Erythroblast (primary cell): ENCODE measurements at regions not wholly inside any gene's neighbourhood (a gene's known extent, or its start where the extent isn't known, plus 50 kb on each side); places are given as distances from the start of the nearest gene placed in this dataset.

Experiments
- DNase-seq, 2 experiments: peaks; one replicate each; lab custom pipeline; 2025; lab: John Stamatoyannopoulos, UW
- GATA1 ChIP-seq: IDR thresholded peaks from 2 replicates; pipeline ENCODE4 v1.6.1; 2011; ENCODE audit warnings: low read depth, mild to moderate bottlenecking, control low read depth, low read length, moderate library complexity
- POLR2A ChIP-seq: IDR thresholded peaks from 2 replicates; pipeline ENCODE4 v1.6.1; 2011; ENCODE audit warnings: mild to moderate bottlenecking, low read length

DNA sequence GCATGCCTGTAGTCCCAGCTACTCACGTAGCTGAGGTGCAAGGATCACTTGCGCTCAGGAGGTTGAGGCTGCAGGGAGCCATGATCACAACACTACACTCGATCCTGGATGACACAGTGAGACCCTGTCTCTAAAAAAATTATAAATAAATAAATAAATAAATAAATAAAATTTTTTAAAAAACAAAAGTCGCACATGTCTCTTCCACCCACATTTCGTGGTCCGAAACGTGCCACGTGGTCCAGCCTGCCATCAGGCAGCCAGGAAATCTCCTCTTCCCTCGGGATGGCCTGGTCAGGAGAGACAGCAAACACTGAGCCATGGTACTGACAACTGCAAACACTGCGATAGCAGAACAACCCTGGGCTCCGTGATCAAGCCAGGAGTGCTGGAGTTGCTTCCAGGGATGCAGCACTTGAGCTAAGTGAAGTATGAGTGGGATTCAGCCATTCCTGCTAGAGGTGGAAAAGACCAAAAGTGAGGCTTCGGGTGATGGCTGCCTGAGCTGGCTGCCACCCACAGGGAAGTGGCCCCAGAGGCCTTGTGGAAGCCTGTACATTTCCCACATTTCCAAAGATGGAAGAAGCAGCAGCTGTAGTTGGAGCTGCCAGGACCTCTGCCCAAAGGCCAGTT lies 193.1 kb downstream of the SMAD2 start:
- no peak for TF ChIP-seq POLR2A
- no peak for TF ChIP-seq GATA1
- DNase-seq, result no peak

DNA sequence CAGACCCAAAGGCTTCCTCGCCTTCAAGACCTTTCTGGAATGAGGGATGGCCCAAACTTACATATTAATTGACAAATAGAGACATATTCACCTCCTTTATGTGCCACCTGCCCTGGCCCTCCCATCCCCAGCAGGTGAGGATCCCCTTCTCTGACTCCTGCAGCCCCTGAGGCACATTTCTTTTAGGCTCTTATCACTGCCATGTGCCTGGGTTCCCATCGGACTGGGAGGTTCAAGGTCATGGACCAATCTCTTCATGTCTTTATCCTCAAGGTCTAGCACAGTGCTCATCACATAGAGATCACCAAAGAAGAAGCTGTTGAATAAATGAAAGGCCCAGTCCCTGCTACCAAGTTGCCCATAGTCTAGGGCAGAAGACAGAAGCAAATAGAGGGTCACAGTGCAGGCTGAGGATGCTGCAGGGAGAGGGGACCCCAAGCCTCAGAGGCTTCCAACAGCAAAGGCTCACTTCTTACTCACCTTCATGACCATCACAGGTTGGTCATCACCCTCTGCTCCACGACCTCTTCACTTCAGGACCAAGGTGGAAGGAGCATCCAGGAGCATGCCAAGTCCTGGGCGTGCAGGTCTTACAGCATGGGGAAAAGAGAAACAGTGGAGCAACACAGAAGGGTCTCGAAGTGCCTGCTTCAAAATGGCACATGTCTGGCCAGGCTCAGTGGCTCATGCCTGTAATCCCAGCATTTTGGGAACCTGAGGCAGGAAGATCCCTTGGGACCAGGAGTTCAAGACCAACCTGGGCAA lies 193.9 kb downstream of the SMAD2 start:
- TF ChIP-seq POLR2A (no peak), GATA1 (no peak)

GRCh38 chr18:47735041-47735702 lies 195.3 kb downstream of the SMAD2 start:
- DNase-seq, result no peak

More for the DNA sequence above, 193.9 kb downstream of the SMAD2 start:
- DNase-seq, result no peak

DNA sequence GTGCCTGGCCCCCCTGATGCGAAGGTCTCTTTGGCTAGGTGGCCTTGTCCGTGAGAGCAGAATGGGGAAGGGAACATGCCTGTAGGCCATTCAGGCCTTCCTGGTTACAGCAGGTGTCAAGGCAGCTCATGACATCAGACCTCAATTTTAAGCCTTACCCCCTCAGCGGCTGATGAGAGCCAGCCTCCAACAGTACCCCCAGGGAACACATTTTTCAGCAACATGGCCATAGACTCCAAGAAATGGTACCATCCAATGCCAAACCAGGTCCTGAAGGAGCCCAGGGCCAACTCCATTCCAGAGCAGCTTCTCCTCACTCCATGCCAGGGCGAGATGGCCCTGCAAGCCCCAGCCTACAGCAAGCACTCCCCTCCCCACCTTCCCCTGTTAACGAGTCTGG lies 199.2 kb downstream of the SMAD2 start:
- no peak for DNase-seq
- TF ChIP-seq GATA1, result no peak
- no peak for TF ChIP-seq POLR2A

More at GRCh38 chr18:47735041-47735702, 195.3 kb downstream of the SMAD2 start:
- TF ChIP-seq GATA1 (no peak), POLR2A (no peak)

DNA sequence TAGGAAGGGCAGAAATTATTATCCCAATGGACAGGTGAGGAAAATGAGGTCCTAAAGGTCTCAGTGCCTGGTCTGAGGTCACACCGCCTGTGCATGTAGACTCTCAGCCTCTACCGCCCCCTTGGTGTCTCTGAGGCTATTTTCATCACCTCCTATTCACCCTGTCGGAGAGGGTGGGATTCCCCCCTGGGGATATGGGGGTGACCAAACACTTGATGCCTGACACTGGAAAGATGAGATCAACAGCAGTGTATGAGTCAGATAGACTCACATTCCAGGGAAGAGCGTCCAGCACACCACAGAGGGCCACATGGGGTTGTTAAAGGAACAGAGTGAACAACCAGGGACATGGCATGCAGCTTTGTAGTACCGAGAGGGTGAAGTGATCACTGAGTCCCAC lies 199.7 kb downstream of the SMAD2 start:
- no peak for DNase-seq
- no peak for TF ChIP-seq GATA1
- TF ChIP-seq POLR2A, result no peak

DNA sequence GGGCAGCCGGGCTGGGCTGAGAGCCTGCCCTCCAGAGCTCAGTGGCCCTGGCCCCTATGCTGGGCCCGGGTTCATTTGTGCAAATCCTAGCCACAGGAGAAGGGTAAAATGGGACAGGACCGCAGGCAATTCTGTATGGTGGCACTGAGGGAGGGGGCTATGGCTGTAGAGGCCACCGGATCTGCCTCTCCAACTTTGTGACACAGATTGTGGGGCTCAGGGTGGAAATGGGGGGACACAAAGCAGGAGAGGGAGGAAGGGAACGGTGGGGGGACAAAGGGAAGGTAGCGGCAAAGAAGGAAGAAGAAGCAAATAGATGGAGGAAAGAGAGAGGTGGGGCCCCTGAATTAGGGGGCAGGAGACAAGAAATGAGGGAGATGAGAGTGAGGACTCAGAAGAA lies 201.1 kb downstream of the SMAD2 start:
- TF ChIP-seq POLR2A (no peak), GATA1 (no peak)
- no peak for DNase-seq

DNA sequence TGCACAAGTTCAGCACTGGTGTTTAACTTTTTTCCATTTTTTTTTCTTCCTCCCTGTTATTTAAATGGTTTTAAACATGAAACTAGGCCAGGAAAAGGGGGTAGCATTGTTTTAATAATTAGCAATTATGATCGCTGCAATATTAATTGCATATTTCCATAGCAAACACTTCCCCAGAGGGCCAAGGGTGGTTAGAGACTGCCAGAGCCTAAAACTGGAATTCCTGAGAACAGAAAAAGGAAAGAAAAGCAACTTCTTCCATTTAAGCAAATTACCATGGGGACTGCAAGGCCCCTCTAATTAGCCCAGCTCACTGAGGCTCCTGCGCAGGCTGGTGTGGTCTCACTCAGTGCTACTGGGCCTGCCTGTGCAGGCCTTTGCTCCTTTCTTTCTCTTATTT lies 201.5 kb downstream of the SMAD2 start:
- DNase-seq, result no peak
- TF ChIP-seq GATA1 (no peak), POLR2A (no peak)

- DNase-seq, result no peak
- TF ChIP-seq GATA1 (no peak), POLR2A (no peak)
Observed at GRCh38 chr18:47727409-47727808, 203.1 kb downstream of the SMAD2 start.

DNA sequence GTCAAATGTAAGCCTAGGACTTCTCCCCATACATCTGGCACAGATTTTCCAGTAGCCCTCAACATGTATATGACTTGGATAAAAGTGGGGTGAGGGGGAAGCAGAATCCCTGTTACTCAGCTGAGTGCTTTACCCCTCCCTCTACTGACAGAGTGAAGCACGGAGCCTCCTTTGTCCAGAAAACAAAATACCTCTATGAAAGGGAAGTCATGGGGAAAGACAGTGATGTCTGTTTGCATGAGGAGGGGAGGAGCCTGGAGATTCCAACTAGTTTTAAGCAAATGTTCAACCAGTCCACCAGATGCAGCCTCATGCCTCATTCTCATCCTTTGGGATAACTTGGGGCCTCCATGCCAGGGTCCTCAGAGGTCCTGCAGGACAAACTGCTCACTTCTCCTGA lies 203.9 kb downstream of the SMAD2 start:
- DNase-seq, result no peak
- TF ChIP-seq GATA1 (no peak), POLR2A (no peak)

GRCh38 chr18:47725656-47726055 lies 204.8 kb downstream of the SMAD2 start:
- no peak for DNase-seq
- TF ChIP-seq GATA1 (no peak), POLR2A (no peak)

DNA sequence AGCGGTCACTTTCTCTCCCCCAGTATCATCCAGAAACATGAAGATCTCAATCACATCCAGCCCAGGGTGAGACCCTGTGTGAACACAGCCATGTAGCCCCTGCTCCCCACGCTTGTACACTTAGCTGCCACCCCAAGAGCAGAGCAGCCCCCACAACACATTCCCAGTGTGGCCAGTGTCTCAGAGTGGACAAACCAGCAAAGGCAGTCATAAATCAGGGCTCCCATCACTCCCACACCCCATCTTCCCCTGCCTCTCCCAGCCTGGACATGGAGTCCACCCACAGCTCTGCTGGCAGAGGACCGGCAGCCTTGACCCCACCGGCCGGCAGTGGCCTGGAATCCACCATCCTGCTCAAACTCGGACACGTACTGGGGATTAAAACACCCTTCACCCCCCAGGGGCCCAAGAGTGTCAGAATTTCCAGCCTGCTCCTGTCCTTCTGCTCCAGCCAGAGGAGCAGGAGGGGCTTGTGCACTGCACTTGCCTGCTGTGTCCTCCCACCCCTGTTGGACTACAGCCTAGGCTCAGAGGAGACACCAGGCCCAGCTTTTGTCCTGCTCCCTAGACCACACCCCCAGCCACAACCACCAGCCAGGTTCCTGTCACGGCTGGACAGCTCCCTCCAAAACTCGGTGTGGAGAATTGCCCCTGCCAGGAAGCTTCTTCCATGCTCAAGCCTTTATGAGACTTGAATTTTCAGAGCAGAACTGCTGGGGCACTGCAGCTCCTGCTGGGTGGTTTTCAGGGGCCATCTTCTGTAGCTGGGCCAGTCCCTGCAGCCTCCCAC lies 206.1 kb downstream of the SMAD2 start:
- DNase-seq, result no peak
- TF ChIP-seq POLR2A (no peak), GATA1 (no peak)

GRCh38 chr18:47721876-47722275 lies 208.6 kb downstream of the SMAD2 start:
- TF ChIP-seq POLR2A (no peak), GATA1 (no peak)

DNA sequence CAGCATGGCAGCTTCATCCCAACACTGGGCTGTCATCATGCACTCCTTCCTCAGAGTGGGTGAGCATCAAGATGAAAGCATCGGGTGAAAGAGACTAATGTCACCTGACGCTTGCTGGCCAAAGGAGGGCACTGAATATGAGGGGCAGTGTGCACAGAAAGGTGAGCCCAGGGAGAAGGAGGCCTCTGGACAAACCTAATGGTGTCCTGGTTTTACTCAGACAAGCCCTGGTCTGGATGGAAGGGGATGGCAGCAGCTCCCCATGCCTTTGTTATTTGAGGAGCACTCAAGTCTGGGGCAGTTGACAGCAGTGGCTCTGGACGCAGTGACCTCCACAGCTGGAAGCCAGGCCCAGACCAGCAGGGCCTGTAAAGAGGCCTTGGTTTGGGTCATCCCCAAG lies 209.7 kb downstream of the SMAD2 start:
- TF ChIP-seq GATA1, result no peak
- no peak for DNase-seq

More at GRCh38 chr18:47721876-47722275, 208.6 kb downstream of the SMAD2 start:
- no peak for DNase-seq

GRCh38 chr18:47719096-47719780 lies 211.2 kb downstream of the SMAD2 start:
- DNase-seq, result no peak
- TF ChIP-seq GATA1, result no peak
- TF ChIP-seq POLR2A, result no peak
